A549 (cell line): ENCODE measurements at regions not wholly inside any gene's neighbourhood (a gene's known extent, or its start where the extent isn't known, plus 50 kb on each side); places are given as distances from the start of the nearest gene placed in this dataset.
"Not testable (repeated sequence)": the region's sequence is repeated elsewhere in the genome, so short reads cannot be mapped to it uniquely, and the experiment has no call there.

Experiments used
- ATAC-seq, 2 experiments: fragments of 200-7000 bp in 1 of 2; fragments of >200 bp in 1 of 2; cut with Nextera tagmentation in 1 of 2; cut with Tn5 transposase in 1 of 2; 3 replicates each; pipeline versions ENCODE4 v1.8.0 to v1.9.1; 2018 to 2020; ENCODE audit warnings: mild to moderate bottlenecking in 1 of 2, moderate library complexity in 1 of 2
- CTCF ChIA-PET: fragments of 300-600 bp; sonication (Branson Sonifier 250); formaldehyde crosslinking; extraction: SDS; loops from one replicate; lab custom pipeline; 2021; ENCODE audit warnings: antibody characterized with exemption, inconsistent platforms; lab: Yijun Ruan, JAX
- POLR2A ChIA-PET: fragments of 350-600 bp; formaldehyde crosslinking; extraction: SDS; loops from one replicate; lab custom pipeline; 2021; ENCODE audit warnings: antibody characterized with exemption, inconsistent platforms; lab: Yijun Ruan, JAX
- DNase-seq, 2 experiments: peaks; one replicate each; pipeline versions ENCODE4 v3.0.0 to v3.0.0-alpha.2; 2011 to 2016; ENCODE audit warnings: low read depth in 1 of 2, low spot score in 1 of 2
- FAIRE-seq: peaks from 2 replicates; lab custom pipeline; 2011; peaks lifted over from hg19 to GRCh38; lab: Jason Lieb, UNC
- H3K27ac ChIP-seq, 2 experiments: fragments of >200 bp; sonication (Bioruptor Twin); formaldehyde crosslinking; 3 replicates each; pipeline ENCODE4 v1.5.1; 2016 to 2017
- H3K4me1 ChIP-seq: fragments of >200 bp; sonication (Bioruptor Twin); formaldehyde crosslinking; 3 replicates; pipeline ENCODE4 v1.6.1; 2016
- H3K4me2 ChIP-seq: fragments of >200 bp; sonication (Bioruptor Twin); formaldehyde crosslinking; 3 replicates; pipeline ENCODE4 v1.6.1; 2016
- H3K4me3 ChIP-seq: fragments of >200 bp; sonication (Bioruptor Twin); formaldehyde crosslinking; 3 replicates; pipeline ENCODE4 v1.5.1; 2016
- H3K9me3 ChIP-seq: fragments of >200 bp; sonication (Bioruptor Twin); formaldehyde crosslinking; 3 replicates; pipeline ENCODE4 v1.6.1; 2016
- EHF ChIP-seq: fragments of 250-450 bp; sonication (Bioruptor Pico); IDR thresholded peaks from 2 replicates; pipeline ENCODE4 v1.5.0; 2020; ENCODE audit warnings: mild to moderate bottlenecking
- FOXS1 ChIP-seq: fragments of 250-450 bp; sonication (Bioruptor Pico); IDR thresholded peaks from 2 replicates; pipeline ENCODE4 v1.5.0; 2020; ENCODE audit warnings: mild to moderate bottlenecking, moderate library complexity
- HDAC2 ChIP-seq: fragments of 200-600 bp; sonication (generic); IDR thresholded peaks from 2 replicates; pipeline ENCODE4 v1.6.1; 2016
- HEYL ChIP-seq: fragments of 250-450 bp; sonication (Bioruptor Pico); IDR thresholded peaks from 2 replicates; pipeline ENCODE4 v1.8.0; 2021; ENCODE audit warnings: mild to moderate bottlenecking, moderate library complexity
- KDM1A ChIP-seq: fragments of 200-600 bp; sonication (generic); IDR thresholded peaks from 2 replicates; pipeline ENCODE4 v1.6.1; 2016; ENCODE audit warnings: low read depth, mild to moderate bottlenecking
- NPAS2 ChIP-seq: fragments of 250-450 bp; sonication (Bioruptor Pico); IDR thresholded peaks from 2 replicates; pipeline ENCODE4 v1.8.0; 2022; ENCODE audit warnings: mild to moderate bottlenecking, moderate library complexity, borderline replicate concordance
- PHF8 ChIP-seq: fragments of 200-600 bp; sonication (generic); IDR thresholded peaks from 2 replicates; pipeline ENCODE4 v1.6.1; 2016; ENCODE audit warnings: low read depth, mild to moderate bottlenecking, antibody characterized with exemption, moderate library complexity, borderline replicate concordance
- RAD21 ChIP-seq, 2 experiments: fragments of >200 bp in 1 of 2; sonication (Bioruptor Twin) in 1 of 2; formaldehyde crosslinking in 1 of 2; IDR thresholded peaks in 1 of 2; conservative IDR thresholded peaks in 1 of 2; 2 replicates in 1 of 2; 3 replicates in 1 of 2; pipeline ENCODE4 v1.6.1; 2012 to 2018; ENCODE audit warnings: inconsistent platforms in 1 of 2
- ZSCAN20 ChIP-seq: fragments of 250-450 bp; sonication (Bioruptor Pico); IDR thresholded peaks from 2 replicates; pipeline ENCODE4 v1.8.0; 2022; ENCODE audit warnings: mild to moderate bottlenecking, moderate library complexity
- WGBS: methylation state at CpG from one replicate; pipeline ENCODE4 v1.1.6; 2017; ENCODE audit errors: missing lambda C conversion rate; 5-methylcytosine and 5-hydroxymethylcytosine counted together
- TF ChIP-seq, protein P1 (sequence below): fragments of 450-650 bp; IDR thresholded peaks from 2 replicates; pipeline ENCODE4 v1.6.1; 2014; ENCODE audit warnings: antibody characterized with exemption
- TF ChIP-seq, protein P2 (sequence below): fragments of >200 bp; sonication (Bioruptor Twin); formaldehyde crosslinking; IDR thresholded peaks from 3 replicates; pipeline ENCODE4 v1.5.1; 2016
- TF ChIP-seq, protein P3 (sequence below): IDR thresholded peaks from 2 replicates; pipeline ENCODE4 v1.6.1; 2012; ENCODE audit warnings: low read depth, borderline replicate concordance

DNA sequence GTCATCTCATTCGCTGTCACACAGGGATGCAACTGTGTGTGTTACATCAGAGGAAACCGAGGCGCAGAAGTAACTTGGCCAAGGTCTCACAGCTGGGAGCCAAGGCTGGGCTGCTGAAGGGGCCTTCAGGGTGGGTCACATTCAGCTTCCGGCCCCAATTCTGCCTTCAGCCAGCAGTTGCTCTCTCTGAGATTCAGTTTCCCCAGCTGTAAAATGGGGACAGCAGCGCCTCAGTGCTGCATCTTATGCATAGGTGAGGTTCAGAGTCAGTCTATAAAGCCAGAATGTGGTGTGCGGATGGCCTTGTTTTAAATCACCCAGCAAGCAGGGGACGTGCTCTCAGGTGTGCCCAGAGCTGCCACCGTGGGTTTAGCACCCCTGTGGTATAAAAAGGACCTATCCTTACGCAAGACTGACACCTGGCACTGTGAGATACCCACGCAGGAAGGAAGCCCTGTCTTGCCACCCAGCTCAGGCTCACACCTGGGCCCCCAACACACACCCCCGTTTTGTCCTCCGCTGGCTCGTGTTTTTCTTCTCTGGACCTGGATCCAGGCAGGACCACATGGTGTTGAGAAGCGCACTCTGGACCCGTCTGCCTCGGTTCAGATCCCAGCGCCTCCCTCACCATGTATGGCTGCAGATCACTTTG, 94.6 kb upstream of the GSE1 start:
- H3K27ac ChIP-seq: peak overlapping the region in 1 of 2 experiments; percentile 97; a peak in 3 of 6 replicates
- DNase-seq: no peak
- H3K4me2 ChIP-seq: no peak overlapping the region
- H3K9me3 ChIP-seq: no peaks in the 10 kb centered on the region
- TF ChIP-seq RAD21 (conservative IDR thresholded peaks at IDR 0.05 in 1 of 2, IDR thresholded peaks at IDR 0.05 in 1 of 2) (no peak), HEYL (CRISPR knock-in tag) (no peak), HDAC2 (no peak), KDM1A (no peak)
- TF ChIP-seq, protein P1, sequence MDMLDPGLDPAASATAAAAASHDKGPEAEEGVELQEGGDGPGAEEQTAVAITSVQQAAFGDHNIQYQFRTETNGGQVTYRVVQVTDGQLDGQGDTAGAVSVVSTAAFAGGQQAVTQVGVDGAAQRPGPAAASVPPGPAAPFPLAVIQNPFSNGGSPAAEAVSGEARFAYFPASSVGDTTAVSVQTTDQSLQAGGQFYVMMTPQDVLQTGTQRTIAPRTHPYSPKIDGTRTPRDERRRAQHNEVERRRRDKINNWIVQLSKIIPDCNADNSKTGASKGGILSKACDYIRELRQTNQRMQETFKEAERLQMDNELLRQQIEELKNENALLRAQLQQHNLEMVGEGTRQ: no peak
- 88% methylated on average over 17 of the region's 17 CpGs for WGBS
- ATAC-seq: no peak
- H3K4me1 ChIP-seq: peaks cover 38% of the 10 kb centered on the region
- ChIA-PET CTCF (interaction anchor here (1.0 to 1.2 kb wide), 2 partner anchors 11 to 82 kb away, joined by 3 read pairs; no protein-coding TSS in a partner anchor), POLR2A (no interaction called here)
- FAIRE-seq: no peak
- H3K4me3 ChIP-seq: no peak overlapping the region

DNA sequence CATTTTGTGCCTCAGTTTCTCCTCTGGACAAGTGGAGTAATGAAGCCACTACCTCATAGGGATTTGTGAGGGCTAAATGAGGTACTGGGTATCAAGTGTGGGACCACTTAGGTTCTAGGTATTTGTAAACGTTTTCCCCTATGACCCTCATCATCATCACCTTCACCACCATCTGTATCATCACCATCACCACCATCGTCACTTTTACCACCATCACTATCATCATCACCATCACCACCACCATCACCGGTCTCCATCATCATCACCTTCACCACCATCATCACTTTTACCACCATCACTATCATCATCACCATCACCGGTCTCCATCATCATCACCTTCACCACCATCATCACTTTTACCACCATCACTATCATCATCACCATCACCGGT, 94.1 kb upstream of the GSE1 start:
- H3K4me3 ChIP-seq, H3K4me2 ChIP-seq, H3K9me3 ChIP-seq, H3K27ac ChIP-seq, ATAC-seq, DNase-seq, POLR2A ChIA-PET, FAIRE-seq: not testable (repeated sequence)
- CTCF ChIA-PET: interaction anchor here (1.0 to 1.2 kb wide), 2 partner anchors 10 to 82 kb away, joined by 3 read pairs; no protein-coding TSS in a partner anchor
- WGBS: 75% methylated on average over 5 of the region's 5 CpGs
- H3K4me1 ChIP-seq: peaks cover 38% of the 10 kb centered on the region

DNA sequence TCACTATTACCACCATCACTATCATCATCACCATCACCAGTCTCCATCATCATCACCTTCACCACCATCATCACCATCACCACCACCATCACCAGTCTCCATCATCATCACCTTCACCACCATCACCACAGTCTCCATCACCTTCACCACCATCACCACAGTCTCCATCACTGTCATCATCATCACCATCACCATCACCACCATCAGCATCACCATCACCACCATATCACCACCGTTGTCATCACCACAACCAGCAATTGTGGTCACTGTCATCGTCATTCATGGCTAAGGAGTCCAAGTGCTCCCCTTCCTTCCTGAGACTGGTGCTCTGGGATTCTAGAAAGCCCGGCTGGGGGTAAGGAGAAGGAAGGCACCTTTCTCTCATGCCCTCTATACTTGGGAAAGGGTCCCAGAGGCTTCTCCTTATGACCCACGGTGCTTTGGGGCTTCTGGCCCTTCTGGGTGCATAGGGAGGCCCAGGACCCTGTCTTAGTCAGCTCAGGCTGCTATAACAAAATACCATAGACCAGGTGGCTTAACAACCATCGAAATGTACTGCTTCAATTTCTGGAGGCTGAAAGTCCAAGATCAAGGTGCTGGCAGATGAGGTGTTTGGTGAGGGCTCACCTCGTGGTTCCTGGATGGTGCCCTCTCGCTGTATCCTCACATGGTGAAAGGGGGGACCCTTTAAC, 93.4 kb upstream of the GSE1 start:
- Histone ChIP-seq H3K4me1 (peaks cover 38% of the 10 kb centered on the region), H3K4me3 (no peak overlapping the region), H3K4me2 (no peak overlapping the region), H3K9me3 (no peaks in the 10 kb centered on the region)
- 71% methylated on average over 7 of the region's 7 CpGs for WGBS
- DNase-seq (no peak), ATAC-seq (no peak)
- TF ChIP-seq NPAS2 (CRISPR knock-in tag) (no peak), EHF (no peak), ZSCAN20 (CRISPR knock-in tag) (no peak), FOXS1 (no peak), PHF8 (no peak)
- TF ChIP-seq, protein P2, sequence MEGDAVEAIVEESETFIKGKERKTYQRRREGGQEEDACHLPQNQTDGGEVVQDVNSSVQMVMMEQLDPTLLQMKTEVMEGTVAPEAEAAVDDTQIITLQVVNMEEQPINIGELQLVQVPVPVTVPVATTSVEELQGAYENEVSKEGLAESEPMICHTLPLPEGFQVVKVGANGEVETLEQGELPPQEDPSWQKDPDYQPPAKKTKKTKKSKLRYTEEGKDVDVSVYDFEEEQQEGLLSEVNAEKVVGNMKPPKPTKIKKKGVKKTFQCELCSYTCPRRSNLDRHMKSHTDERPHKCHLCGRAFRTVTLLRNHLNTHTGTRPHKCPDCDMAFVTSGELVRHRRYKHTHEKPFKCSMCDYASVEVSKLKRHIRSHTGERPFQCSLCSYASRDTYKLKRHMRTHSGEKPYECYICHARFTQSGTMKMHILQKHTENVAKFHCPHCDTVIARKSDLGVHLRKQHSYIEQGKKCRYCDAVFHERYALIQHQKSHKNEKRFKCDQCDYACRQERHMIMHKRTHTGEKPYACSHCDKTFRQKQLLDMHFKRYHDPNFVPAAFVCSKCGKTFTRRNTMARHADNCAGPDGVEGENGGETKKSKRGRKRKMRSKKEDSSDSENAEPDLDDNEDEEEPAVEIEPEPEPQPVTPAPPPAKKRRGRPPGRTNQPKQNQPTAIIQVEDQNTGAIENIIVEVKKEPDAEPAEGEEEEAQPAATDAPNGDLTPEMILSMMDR: no peak
- TF ChIP-seq, all 56 proteins: peak for 0
- CTCF ChIA-PET: no interaction called here
- FAIRE-seq: no peak
- POLR2A ChIA-PET: no interaction called here
- peak overlapping the region in 1 of 2 experiments; percentile 3; a peak in 1 of 6 replicates for H3K27ac ChIP-seq

DNA sequence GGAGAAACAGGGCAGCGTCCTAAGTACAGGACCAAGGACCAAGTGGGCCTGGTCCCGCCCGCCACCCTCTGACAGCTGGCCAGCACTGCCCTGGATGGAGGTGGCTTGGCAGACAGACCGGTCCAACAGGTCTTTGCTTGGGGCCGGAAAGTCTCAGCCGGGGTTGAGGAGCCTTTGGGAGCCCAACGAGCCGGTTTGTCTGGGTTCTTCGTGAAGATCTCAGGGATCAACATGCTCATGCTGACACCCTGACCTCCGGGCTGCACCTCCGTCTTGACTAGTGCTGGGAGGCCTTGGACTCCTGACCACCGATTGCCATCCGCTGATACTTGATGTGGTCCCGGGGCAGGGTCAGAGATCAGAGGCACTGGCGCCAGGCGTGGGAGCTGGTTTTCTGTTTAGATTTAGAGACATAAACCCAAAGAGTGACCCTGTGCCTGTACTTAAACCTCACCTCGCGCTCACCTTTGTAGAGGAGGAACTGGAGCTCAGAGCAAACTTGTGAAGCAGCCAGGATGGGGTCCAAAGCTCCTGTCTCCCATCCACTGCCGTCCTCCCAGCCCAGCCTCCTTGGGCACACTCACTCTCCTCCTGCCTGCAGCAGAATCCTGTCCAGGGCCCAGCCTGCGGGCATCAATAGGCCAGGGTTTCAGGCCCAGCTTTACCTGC, 92.1 kb upstream of the GSE1 start:
- H3K27ac ChIP-seq: peak overlapping the region in 1 of 2 experiments; percentile 95; a peak in 3 of 6 replicates
- ATAC-seq: no peak
- CTCF ChIA-PET: interaction anchor here (1.0 to 3.8 kb wide), 4 partner anchors 19 to 95 kb away, joined by 3 to 15 read pairs (median 3); no protein-coding TSS in a partner anchor

More for the DNA sequence above, 92.1 kb upstream of the GSE1 start:
- DNase-seq: no peak
- POLR2A ChIA-PET: no interaction called here
- no peak overlapping the region for H3K4me2 ChIP-seq
- H3K4me3 ChIP-seq: no peak overlapping the region
- no peak for TF ChIP-seq PHF8
- TF ChIP-seq, protein P3, sequence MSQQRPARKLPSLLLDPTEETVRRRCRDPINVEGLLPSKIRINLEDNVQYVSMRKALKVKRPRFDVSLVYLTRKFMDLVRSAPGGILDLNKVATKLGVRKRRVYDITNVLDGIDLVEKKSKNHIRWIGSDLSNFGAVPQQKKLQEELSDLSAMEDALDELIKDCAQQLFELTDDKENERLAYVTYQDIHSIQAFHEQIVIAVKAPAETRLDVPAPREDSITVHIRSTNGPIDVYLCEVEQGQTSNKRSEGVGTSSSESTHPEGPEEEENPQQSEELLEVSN: no peak
- TF ChIP-seq, all 56 proteins: peak for 0
- no peak for FAIRE-seq
- H3K9me3 ChIP-seq: no peaks in the 10 kb centered on the region
- peaks cover 39% of the 10 kb centered on the region for H3K4me1 ChIP-seq
- WGBS: 92% methylated on average over 16 of the region's 20 CpGs
